ENCODE measurements at regions not wholly inside any gene's neighbourhood (a gene's known extent, or its start where the extent isn't known, plus 50 kb on each side); places are given as distances from the start of the nearest gene placed in this dataset.

GRCh38 chr4:79253168-79253567 is 72.7 kb downstream of the NAA11 start:
- TF ChIP-seq NFIC (IDR thresholded peaks at IDR 0.05) (no peak), TEAD4 (IDR thresholded peaks at IDR 0.05) (no peak), MAX (IDR thresholded peaks at IDR 0.05) (no peak), RAD21 (IDR thresholded peaks at IDR 0.05; ENCODE audit: low read depth) (no peak), ZBTB7A (IDR thresholded peaks at IDR 0.05; ENCODE audit: low read depth) (no peak), CREB1 (IDR thresholded peaks at IDR 0.05; ENCODE audit: low read depth) (no peak), YY1 (IDR thresholded peaks at IDR 0.05; ENCODE audit: low read depth) (no peak), EP300 (IDR thresholded peaks at IDR 0.05; ENCODE audit: borderline replicate concordance) (no peak), CEBPB (IDR thresholded peaks at IDR 0.05) (no peak), EGR1 (IDR thresholded peaks at IDR 0.05) (no peak), REST (IDR thresholded peaks at IDR 0.05; ENCODE audit: low read depth) (no peak), TCF12 (IDR thresholded peaks at IDR 0.05; ENCODE audit: low read depth) (no peak)

Measured in Ishikawa (cell line).